ENCODE measurements at regions not wholly inside any gene's neighbourhood (a gene's known extent, or its start where the extent isn't known, plus 50 kb on each side); places are given as distances from the start of the nearest gene placed in this dataset.

DNA sequence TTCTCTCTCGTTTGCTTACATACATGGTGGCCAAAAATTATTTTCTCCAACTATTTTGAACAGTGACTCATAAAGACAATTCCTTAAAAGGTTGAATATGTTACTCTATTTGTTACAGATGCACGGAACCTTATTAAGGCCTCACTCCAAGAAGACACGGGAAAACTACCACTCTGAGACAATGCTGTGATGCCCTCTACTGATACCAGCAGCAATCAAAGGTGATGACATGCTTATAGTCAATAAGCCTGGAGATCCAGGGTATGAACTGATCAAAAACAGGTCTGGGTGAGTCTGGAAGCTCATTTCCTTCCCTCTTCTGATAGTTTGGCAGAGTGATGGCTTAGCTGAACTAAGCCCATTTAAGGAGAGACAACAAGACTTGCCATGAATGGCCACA is 563.0 kb downstream of the LRRIQ3 start:
- no peak for DNase-seq

DNA sequence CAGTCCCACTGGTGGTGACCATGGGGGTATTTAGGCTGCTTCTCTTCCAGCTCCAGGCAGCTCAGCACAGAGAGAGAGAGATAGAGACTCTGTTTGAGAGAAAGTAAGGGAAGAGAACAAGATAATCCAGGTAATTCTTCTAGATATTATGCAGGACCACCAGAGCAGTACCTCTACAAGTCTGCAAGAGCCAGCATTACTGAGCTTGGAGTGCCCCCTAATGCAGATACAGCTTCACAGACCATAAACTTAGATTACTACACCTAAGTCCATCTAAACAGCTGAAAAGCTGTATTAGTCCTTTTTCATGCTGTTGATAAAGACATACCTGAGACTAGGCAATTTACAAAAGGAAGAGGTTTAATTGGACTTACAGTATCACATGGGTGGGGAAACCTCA is 570.3 kb downstream of the LRRIQ3 start:
- DNase-seq, result no peak

DNA sequence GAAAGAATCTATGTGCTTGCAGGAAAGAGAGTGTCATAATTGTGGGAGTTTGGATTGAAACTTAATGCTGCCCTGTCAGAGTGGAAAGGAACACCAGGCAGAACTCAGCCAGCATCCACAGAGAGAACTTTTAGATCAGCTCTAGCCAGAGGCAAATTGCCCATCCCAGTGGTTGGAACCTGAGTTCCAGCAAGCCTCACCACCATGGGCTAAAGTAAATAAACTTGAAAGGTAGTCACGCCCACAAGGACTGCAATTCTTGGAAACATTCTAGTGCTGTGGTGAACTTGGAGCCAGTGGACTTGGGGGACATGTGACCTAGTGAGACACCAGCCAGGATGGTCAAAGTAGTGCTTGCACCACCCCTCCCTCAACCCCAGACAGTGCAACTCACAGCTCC is 571.6 kb downstream of the LRRIQ3 start:
- no peak for DNase-seq

DNA sequence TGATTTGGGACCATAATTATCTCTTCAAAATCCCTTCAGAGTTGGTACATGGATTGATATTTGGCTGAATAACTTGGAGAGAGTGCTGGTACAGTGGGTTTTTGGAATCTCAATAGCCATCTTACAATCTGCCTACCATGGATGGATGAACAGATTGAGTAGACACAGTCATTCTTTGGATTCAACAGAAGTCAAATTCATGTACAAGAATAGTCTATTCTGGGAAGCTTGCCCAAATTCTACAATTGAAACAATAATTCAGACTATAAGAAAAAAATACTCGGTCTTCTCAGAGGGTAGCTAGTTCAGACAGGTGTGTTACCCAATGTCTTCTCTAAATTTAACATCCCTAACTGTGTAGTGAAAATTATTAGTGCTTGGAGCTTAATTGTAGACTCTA is 574.0 kb downstream of the LRRIQ3 start:
- DNase-seq, result no peak

DNA sequence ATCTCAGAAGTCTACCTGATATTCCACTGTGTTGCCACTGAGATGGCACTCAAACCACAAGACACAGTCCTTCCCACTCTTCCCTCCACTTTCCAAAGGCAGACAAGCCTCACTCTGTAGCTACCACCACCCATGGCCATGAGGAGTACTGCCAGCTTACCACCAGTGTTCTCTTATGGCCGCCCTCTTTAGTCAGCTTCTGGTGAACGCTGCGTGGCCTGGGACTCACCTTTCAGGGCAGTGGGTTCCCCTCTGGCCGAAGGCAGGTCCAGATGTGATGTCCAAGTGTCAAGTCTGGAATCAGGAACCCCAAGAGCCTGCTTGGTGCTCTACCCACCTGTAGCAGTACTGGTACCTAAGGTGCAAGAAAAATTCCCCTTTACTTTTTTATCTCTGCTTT is 580.8 kb downstream of the LRRIQ3 start:
- DNase-seq, result no peak

DNA sequence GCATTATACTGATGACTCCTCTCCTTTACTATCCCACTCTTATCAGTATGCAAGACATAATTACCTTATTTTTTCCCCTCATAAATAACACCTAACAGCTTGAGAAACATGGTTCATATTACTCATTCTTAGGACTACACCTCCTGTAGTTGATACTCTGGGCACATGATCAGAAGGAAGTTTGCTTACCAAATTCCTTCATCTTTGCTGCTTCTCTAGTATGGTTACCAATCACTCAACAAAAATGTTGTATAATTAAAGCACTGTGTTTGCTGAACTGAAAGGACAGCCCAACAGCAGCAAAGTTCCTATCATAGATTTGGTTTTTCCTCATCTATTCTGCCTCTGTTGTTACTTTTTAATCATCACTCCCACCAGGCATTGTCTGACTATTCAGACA is 586.3 kb downstream of the LRRIQ3 start:
- no peak for DNase-seq

DNA sequence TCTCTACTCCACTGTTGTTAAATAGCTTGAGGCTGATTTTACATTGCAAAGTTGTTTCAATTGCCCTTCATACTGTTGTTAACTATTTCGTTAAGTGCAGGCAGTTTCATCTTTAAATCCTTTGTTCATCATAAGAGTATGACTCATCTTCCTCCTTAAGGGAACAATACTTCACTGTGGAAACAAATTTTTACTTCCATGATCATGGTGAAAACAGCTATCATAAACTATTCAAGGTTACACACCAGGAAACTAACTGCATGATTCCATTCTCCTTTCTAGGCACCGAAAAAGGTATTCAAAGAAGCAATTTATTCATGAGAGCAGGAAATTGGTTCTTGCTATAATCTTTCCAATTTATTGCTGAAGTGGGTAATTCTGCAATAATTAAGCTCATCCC is 593.2 kb downstream of the LRRIQ3 start:
- no peak for DNase-seq

DNA sequence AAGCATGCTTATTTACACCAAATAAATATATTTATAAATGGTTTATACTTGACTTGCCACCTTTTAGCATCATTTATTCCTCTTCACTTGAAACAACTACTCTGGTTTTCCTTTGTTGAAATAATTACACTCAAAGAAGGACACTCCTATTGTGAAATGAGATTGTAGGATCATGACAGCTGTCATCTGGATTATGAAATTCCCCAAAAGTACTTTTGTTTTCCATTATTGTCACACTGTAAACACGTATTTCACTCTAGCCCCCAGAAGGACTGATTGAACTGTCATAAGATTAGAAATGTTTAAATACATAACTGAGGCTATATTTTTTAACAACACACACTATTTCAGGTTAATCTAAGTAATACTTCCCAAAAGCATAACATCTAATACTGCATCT is 593.8 kb downstream of the LRRIQ3 start:
- no peak for DNase-seq

DNA sequence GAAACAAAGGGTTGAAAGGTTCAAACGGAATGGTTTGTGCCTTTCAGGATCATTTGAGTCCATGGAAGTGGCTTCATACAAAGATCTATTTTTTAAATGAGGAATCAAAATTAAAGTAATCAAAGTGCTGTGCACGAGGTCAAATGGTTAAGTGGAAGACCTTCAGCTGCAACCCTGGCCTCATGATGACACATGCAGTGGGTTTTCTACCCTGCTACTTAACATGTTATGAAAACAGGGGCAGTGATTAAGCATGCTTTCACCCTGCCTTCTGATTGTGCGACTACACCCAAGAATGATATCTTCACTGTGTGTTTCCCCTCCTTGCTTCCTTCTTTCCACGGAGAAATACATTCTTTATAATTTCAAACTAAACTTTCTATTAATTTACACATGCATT is 604.2 kb downstream of the LRRIQ3 start:
- DNase-seq, result no peak

DNA sequence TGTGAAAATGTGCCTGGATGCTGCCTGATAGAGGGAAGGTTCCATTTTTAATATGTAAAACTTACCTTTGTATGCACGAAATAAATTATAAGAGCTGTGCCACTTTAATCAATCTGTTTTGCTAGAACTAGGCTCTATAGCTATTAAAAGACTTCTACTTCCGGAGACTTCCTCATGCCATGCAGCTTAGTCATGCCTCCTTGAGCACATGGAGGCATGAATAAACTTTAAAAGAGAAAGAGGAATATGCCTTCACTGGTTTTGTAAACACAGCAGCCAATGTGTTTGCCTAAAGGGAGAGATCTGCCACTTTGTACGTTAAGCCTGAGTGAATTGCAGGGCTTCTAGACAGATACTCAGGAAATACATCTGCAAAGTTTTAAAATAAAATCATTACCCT is 604.6 kb downstream of the LRRIQ3 start:
- no peak for DNase-seq

DNA sequence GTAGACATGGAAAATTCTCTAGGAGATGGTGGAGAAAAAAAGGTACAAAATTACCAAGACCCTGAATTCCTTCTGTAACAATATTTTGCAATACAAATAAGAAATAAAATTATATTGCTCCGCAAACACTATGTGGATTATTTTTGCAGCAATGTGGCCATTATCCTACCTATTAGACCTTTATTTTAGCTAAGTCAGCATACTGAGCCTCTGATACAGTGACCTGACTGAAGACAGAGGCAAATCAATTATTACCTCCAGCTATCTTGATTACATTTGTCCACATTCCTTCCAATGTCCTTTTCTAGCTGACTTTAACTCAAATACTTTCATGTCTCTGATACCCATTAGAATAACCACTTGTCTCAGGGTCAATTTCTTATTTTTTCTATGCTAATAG is 610.9 kb downstream of the LRRIQ3 start:
- no peak for DNase-seq

DNA sequence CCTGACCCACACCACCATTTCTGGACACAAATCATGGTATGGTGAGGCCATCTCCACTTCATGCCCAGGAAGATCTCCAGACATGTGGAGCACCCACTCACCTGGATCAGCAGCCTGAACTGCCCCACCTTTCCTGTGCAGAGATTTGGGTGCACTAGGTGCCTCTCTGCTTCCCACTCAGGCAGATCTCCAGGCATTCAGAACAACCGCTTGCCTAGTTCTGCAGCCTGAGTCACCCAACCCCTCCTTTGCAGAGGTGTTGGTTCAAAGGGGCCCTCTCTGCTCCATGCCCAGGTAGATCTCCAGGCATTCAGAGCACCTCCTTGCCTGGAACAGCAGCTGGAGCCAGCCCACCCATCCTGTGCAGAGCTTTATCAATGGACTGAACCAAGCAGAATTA is 620.8 kb downstream of the LRRIQ3 start:
- DNase-seq, result no peak

DNA sequence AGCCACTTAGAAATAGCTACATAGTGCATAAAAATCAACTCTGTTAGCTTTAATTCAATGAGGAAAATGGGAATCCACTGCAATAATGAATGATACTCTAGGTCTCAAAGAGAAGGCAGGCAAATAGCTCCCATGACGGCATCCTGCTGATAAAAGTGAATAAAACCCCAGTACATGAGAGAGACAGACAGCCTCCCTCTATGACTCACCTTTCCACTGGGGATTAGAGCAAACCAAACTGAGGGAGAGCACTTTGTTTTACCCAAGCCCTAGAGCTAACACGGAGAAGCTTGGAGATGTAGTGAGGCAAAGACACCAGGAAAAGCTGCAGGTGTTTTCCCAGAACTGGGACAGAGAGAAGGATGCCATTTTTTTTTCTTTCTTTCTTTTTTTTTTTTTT is 621.9 kb downstream of the LRRIQ3 start:
- DNase-seq, result no peak

DNA sequence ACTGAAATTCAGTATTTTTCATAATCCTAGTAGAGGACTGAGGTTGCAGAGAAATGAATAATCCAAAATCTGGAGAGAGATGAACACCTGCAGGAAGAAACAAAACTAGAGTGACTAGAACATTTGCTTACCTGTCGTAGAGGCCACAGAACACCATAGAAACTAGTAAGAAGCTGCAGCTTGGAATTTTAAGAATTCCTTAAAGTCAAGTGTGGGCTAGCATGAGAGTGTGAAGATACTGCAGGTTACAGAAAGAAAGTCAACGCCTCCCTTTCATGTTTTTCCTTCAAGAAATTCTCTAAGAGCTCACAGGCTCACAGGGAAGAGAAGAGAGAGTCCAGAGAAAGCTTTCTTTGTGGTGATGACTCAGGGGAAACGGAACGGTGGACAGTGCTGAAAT is 633.7 kb downstream of the LRRIQ3 start:
- no peak for DNase-seq

DNA sequence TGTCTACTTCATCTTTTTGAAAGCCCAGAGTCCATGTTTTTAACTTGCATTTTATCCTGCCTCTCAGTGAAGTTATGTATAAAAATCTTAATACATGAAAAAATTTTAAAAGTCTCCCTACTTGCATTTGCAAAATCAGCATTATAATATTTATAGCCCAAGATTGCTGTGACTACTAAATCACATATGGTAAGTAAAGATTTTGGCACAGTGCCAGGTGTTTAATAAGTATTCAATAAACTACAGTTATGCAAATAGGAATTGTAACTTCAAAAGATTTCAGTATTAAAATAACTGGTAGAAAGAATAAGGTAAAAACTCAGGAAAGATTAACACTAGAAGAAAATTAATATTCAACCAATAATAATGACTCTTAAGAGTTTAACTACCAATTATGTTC is 641.7 kb downstream of the LRRIQ3 start:
- DNase-seq, result no peak

DNA sequence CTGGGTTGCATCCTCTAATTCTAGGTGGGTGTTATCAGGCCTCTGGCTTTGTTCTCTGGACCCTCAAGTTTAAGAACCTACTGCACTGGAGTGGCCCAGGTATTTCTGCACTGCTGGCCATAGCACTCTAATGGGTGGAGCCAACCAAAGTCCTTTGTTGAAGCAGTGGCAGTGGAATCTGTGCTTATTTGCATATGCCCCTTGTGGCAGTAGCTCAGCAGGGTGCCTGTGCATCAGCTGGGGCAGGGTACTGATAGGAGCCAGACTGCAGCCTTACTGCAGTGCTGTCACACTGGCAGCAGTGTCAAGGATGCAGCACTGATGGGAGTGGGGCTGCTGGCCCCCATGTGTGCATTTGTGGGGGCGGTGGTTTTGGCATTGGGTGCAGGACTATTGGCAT is 660.6 kb downstream of the LRRIQ3 start:
- DNase-seq, result no peak

DNA sequence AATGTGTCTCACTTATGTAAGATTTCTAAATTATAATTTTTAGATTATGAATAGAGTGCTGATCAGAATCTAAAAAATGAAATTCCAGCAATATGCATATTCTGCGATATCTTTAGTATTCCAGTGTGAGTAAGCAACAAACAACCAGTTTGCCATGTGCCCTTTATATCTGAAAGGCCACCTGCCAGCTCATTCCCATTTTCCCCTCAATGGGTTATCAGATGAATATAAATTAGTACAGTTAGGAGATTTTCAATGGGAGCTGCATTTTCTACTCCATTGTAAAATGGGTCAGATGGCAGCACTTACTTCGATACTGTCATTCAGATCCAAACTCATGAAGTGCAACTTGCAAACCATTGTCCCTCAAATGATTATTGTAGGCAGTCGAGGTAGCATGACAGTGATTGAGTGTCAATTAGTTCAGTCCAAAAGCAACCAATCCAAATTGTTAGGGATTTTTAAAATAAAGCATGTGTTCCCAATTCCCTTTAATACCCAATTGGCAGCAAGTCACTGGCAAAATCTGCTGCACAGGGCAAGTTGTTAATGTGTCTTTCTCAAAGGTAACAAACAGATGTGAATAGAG is 680.3 kb downstream of the LRRIQ3 start:
- DNase-seq, result no peak

DNA sequence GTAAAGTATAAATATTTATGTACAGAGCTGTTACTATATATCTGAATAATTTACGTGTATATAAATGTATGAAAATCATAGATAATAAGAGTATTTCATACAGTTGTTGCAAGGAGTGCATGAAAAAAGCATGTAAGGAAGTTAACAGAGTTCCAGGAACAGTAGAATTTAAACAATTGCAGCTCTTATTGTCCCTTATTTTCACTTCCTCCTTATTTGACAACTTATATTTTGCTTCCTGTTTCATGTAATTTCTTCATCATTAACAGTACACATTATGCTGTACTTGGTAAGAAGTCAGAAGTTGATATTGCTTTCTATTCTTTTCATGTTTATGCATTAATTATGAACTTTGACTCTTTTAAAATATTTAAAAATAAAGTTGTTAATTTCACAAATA is 681.5 kb downstream of the LRRIQ3 start:
- peak; percentile 21 for DNase-seq

DNA sequence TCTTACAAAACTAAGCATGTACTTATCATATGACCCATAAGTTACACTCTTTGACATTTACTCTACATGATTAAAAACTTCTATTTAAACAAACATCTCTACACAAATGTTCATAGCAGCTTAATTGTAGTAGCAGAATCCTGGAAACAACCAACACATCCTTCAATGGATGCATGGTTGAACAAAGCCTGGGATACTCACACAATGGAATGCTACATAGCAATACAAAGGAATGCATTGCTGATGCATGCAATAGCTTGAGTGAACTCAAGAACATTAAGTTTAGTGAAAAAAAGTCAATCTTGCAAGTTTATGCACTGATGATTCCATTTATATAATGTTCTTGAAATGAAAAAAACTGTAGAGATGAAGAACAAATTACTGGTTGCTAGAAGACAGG is 686.9 kb downstream of the LRRIQ3 start:
- DNase-seq, result no peak

DNA sequence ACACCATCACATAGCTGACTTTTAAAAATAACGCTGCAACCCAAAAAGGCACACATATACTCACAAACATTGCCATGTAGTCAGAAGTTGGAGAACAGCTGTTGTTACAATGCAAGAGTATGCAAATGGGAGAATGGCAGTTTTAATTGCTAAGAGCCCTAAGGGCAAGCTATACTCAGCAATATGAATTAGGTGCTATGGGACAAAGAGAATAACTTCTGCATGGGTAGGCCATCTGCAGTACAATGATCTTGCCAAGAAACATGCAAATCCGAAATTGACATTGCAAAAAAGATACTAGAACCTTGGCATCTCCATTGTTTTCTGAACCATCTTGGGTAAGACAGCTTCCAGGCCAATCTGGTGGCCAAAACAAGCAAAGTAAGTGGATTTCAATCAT is 697.8 kb downstream of the LRRIQ3 start:
- DNase-seq, result no peak

DNA sequence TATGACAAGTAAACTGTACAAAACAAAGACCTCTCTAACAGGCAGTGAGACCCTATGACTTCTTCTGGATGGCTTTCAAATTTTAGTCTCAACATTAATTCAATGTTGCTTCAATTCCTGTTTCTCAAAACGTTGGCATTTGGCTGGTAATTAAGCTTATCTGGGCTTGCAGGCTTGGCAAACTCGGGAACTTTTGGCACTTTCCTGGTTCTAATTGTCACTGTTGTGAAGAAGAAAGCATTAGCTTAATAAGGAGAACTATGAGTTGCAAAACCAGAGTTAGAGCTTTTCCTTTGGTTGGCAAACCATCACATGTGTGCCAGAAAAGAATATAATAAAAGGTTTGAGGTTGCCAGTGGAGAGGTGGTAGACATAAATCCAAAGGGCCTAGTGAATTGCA is 698.3 kb downstream of the LRRIQ3 start:
- DNase-seq, result no peak

DNA sequence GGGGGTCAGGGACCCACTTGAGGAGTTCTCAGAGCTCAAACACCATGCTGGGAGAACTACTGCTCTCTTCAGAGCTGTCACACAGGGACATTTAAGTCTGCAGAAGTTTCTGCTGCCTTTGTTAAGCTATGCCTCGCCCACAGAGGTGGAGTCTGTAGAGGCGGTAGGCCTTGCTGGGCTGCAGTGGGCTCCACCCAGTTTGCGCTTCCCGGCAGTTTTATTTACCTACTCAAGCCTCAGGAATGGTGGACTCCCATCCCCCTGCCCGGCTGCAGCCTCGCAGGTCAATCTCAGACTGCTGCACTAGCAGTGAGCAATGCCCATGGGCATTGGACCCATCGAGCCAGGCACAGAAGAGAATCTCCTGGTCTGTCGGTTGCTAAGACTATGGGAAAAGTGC is 706.4 kb downstream of the LRRIQ3 start:
- no peak for DNase-seq

DNA sequence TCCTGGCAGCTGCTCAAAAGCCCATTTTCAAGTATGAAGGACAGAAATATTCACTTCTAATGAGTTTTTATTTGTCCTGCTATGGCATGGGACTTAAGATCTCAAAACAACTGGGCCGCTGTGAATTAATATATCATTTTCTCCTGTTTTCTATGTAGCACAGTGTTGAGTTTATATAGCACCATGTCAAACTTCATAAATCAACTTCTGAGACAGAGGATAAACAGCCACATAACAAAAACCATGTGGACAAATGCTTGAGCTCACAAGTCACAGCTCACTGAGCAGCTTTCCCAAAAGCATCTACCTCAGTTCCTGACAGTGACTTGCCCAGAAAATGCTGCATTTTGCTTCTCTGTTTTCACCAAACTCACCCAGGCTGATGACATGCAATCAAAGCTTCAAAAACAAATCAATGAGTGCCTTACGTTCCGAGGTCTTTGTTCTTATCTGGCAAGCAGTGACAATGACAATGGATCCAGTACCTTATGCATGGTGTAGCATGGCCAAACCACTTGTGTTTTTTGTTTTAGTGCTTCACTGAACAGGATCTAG is 722.6 kb downstream of the LRRIQ3 start:
- no peak for DNase-seq

DNA sequence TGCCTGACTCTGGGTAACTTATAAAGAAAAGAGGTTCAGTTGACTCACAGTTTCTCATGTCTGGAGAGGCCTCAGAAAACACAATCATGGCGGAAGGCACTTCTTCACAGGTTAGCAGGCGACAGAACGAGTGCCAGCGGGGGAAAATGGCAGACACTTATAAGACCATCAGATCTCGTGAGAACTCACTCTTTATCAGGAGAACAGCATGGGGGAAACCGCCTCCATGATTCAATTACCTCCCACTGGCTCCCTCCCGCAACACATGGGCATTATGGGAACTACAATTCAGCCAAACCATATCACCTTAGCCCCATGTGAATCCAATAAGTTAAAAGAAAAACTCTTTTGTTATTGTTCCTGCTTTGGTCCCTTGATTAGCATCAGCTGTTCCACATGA is 725.2 kb downstream of the LRRIQ3 start:
- DNase-seq, result no peak

DNA sequence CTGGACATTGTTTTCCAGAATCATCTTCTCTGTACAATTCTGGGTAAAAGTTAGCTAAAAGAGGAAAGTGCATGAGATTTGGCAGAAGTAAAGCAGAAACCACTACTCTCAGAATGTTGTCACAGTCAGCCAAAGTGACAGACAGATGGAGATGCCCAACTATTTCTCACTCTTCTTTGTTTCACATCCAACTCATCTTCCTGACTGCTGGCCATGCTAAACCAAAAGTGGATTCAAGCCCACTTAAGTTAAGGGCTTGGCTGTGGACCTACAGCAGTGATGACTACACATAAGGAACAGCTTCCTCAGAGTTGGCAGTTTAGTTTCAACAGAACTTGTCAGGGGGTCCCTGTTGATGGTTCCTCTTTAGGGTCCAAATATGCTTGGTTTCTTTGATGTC is 730.2 kb downstream of the LRRIQ3 start:
- DNase-seq, result no peak

DNA sequence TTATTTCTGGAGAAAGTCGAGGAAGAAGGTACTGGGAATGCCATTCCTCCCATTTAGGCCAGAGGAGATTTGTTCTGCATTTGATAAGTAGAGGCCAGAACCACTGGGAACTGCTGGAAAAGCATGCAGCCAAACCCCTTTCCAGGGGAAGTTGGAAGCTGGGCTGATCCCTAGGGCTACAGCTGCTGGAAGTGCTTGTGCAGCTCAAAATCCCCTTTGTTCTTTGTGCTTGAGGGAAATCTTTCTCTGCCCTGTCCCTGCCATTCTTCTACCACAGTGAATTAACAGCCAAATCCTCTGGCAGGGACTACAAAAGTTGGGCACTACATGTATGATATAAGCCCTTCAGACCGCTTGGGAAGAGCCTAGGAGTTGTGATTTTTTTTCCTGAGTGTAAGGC is 734.1 kb downstream of the LRRIQ3 start:
- DNase-seq, result no peak

Data from SIG-M5 (cell line).